Ishikawa (cell line): ENCODE measurements at regions not wholly inside any gene's neighbourhood (a gene's known extent, or its start where the extent isn't known, plus 50 kb on each side); places are given as distances from the start of the nearest gene placed in this dataset.

Source experiments
- CEBPB ChIP-seq: IDR thresholded peaks from 2 replicates; pipeline ENCODE4 v1.6.1; 2012
- CREB1 ChIP-seq: IDR thresholded peaks from 2 replicates; pipeline ENCODE4 v1.6.1; 2012; ENCODE audit warnings: low read depth
- EGR1 ChIP-seq: IDR thresholded peaks from 2 replicates; pipeline ENCODE4 v1.6.1; 2012
- EP300 ChIP-seq: IDR thresholded peaks from 2 replicates; pipeline ENCODE4 v1.6.1; 2012; ENCODE audit warnings: borderline replicate concordance
- FOXM1 ChIP-seq: IDR thresholded peaks from 2 replicates; pipeline ENCODE4 v1.6.1; 2012; ENCODE audit warnings: low read depth, borderline replicate concordance
- MAX ChIP-seq: IDR thresholded peaks from 2 replicates; pipeline ENCODE4 v1.6.1; 2012
- NFIC ChIP-seq: IDR thresholded peaks from 2 replicates; pipeline ENCODE4 v1.6.1; 2012
- RAD21 ChIP-seq: IDR thresholded peaks from 2 replicates; pipeline ENCODE4 v1.6.1; 2012; ENCODE audit warnings: low read depth
- REST ChIP-seq: IDR thresholded peaks from 2 replicates; pipeline ENCODE4 v1.6.1; 2012; ENCODE audit warnings: low read depth, mild to moderate bottlenecking
- TAF1 ChIP-seq: IDR thresholded peaks from 2 replicates; pipeline ENCODE4 v1.6.1; 2012; ENCODE audit warnings: low read depth, mild to moderate bottlenecking
- TCF12 ChIP-seq: IDR thresholded peaks from 2 replicates; pipeline ENCODE4 v1.6.1; 2012; ENCODE audit warnings: low read depth
- TEAD4 ChIP-seq: IDR thresholded peaks from 2 replicates; pipeline ENCODE4 v1.6.1; 2012
- USF1 ChIP-seq: IDR thresholded peaks from 2 replicates; pipeline ENCODE4 v1.6.1; 2012
- YY1 ChIP-seq: IDR thresholded peaks from 2 replicates; pipeline ENCODE4 v1.6.1; 2012; ENCODE audit warnings: low read depth
- ZBTB7A ChIP-seq: IDR thresholded peaks from 2 replicates; pipeline ENCODE4 v1.6.1; 2012; ENCODE audit warnings: low read depth

GRCh38 chr5:128591598-128592455 lies 53.8 kb upstream of the FBN2 start:
- no peak for TF ChIP-seq EGR1
- TF ChIP-seq ZBTB7A, result no peak
- no peak for TF ChIP-seq TEAD4
- TF ChIP-seq EP300, result no peak
- TF ChIP-seq MAX, result no peak
- TF ChIP-seq TAF1, result no peak
- no peak for TF ChIP-seq FOXM1
- no peak for TF ChIP-seq USF1
- TF ChIP-seq TCF12, result no peak
- TF ChIP-seq RAD21, result no peak

GRCh38 chr5:128596071-128596470 lies 58.0 kb upstream of the FBN2 start:
- TF ChIP-seq USF1 (no peak), EGR1 (no peak), NFIC (peak; percentile 62; the same call in 1 of the 2 replicates), REST (no peak), TEAD4 (no peak), CEBPB (no peak), TCF12 (no peak)

- TF ChIP-seq FOXM1 (no peak), CREB1 (no peak), NFIC (no peak), TCF12 (no peak; the same call in 1 of the 2 replicates), TAF1 (no peak), CEBPB (no peak), REST (no peak), USF1 (no peak), EGR1 (no peak), MAX (no peak), ZBTB7A (no peak), YY1 (no peak), TEAD4 (no peak)
These were observed 59.1 kb upstream of the FBN2 start for GRCh38 chr5:128597156-128597555.

- TF ChIP-seq MAX (no peak), CREB1 (no peak), FOXM1 (no peak), TCF12 (no peak), USF1 (no peak)
These were observed 75.1 kb upstream of the FBN2 start for GRCh38 chr5:128613128-128613527.

GRCh38 chr5:128613766-128614165 lies 75.7 kb upstream of the FBN2 start:
- no peak for TF ChIP-seq EGR1
- TF ChIP-seq TCF12, result no peak
- no peak for TF ChIP-seq MAX
- no peak for TF ChIP-seq RAD21
- TF ChIP-seq USF1, result no peak
- no peak for TF ChIP-seq YY1
- no peak for TF ChIP-seq CREB1
- TF ChIP-seq TAF1, result no peak
- no peak for TF ChIP-seq FOXM1
- TF ChIP-seq TEAD4, result no peak
- no peak for TF ChIP-seq REST
- TF ChIP-seq ZBTB7A, result no peak
- TF ChIP-seq CEBPB, result no peak
- no peak for TF ChIP-seq EP300
- no peak for TF ChIP-seq NFIC
